Smooth muscle cell (in vitro differentiated cells): ENCODE measurements at regions not wholly inside any gene's neighbourhood (a gene's known extent, or its start where the extent isn't known, plus 50 kb on each side); places are given as distances from the start of the nearest gene placed in this dataset.
"Not testable (repeated sequence)": the region's sequence is repeated elsewhere in the genome, so short reads cannot be mapped to it uniquely, and the experiment has no call there.

Experiments used
- DNase-seq: peaks from one replicate; lab custom pipeline; 2025; ENCODE audit not compliant: unreplicated experiment; lab: John Stamatoyannopoulos, UW
- H2AFZ ChIP-seq: fragments of 200-600 bp; sonication (generic); 2 replicates; pipeline ENCODE4 v1.6.0; 2016; ENCODE audit warnings: antibody characterized with exemption, low read depth, mild to moderate bottlenecking
- H3F3A ChIP-seq: fragments of 200-600 bp; sonication (generic); 2 replicates; pipeline ENCODE4 v1.6.0; 2017; ENCODE audit warnings: antibody characterized with exemption, low read depth
- H3K27ac ChIP-seq: fragments of 200-600 bp; sonication (generic); 2 replicates; pipeline ENCODE4 v1.5.1; 2016; ENCODE audit warnings: low read depth, mild to moderate bottlenecking
- H3K27me3 ChIP-seq: fragments of 200-600 bp; sonication (generic); 2 replicates; pipeline ENCODE4 v1.6.1; 2016; ENCODE audit warnings: low read depth, mild to moderate bottlenecking
- H3K36me3 ChIP-seq: fragments of 200-600 bp; sonication (generic); 2 replicates; pipeline ENCODE4 v1.5.1; 2016; ENCODE audit warnings: low read depth
- H3K4me1 ChIP-seq: fragments of 200-600 bp; sonication (generic); 2 replicates; pipeline ENCODE4 v1.5.1; 2016; ENCODE audit warnings: low read depth
- H3K4me2 ChIP-seq: fragments of 200-600 bp; sonication (generic); 2 replicates; pipeline ENCODE4 v1.6.0; 2016; ENCODE audit warnings: mild to moderate bottlenecking
- H3K4me3 ChIP-seq: fragments of 200-600 bp; sonication (generic); 2 replicates; pipeline ENCODE4 v1.5.1; 2016; ENCODE audit warnings: mild to moderate bottlenecking
- H3K79me2 ChIP-seq: fragments of 200-600 bp; sonication (generic); 2 replicates; pipeline ENCODE4 v1.6.0; 2016; ENCODE audit warnings: low read depth, mild to moderate bottlenecking
- H3K9ac ChIP-seq: fragments of 200-600 bp; sonication (generic); 2 replicates; pipeline ENCODE4 v1.6.0; 2016; ENCODE audit warnings: low read depth
- H3K9me3 ChIP-seq: fragments of 200-600 bp; sonication (generic); replicated peaks from 2 replicates; pipeline ENCODE4 v1.5.1; 2016; ENCODE audit warnings: low read depth
- H4K20me1 ChIP-seq: fragments of 200-600 bp; sonication (generic); 2 replicates; pipeline ENCODE4 v1.6.0; 2016; ENCODE audit warnings: low read depth
- WGBS: methylation state at CpG from one replicate; pipeline ENCODE4 v1.1.7; 2016; ENCODE audit warnings: low lambda C conversion rate; 5-methylcytosine and 5-hydroxymethylcytosine counted together
- TF ChIP-seq, protein P1 (sequence below): fragments of 200-600 bp; sonication (generic); IDR thresholded peaks from 2 replicates; pipeline ENCODE4 v1.5.1; 2017; ENCODE audit warnings: borderline replicate concordance, mild to moderate bottlenecking, antibody characterized with exemption; ENCODE audit not compliant: insufficient read depth, poor library complexity, severe bottlenecking

GRCh38 chr11:134498326-134499139 is 86.5 kb upstream of the B3GAT1 start:
- no peak overlapping the region for H3K27ac ChIP-seq
- H3K4me2 ChIP-seq, result no peak overlapping the region
- no peaks in the 10 kb centered on the region for H3K4me1 ChIP-seq
- H3F3A ChIP-seq, result no peaks in the 10 kb centered on the region
- H3K9me3 ChIP-seq, result no peaks in the 10 kb centered on the region
- no peak overlapping the region for H2AFZ ChIP-seq
- no peak for DNase-seq
- H3K79me2 ChIP-seq, result no peaks in the 10 kb centered on the region
- TF ChIP-seq, protein P1, sequence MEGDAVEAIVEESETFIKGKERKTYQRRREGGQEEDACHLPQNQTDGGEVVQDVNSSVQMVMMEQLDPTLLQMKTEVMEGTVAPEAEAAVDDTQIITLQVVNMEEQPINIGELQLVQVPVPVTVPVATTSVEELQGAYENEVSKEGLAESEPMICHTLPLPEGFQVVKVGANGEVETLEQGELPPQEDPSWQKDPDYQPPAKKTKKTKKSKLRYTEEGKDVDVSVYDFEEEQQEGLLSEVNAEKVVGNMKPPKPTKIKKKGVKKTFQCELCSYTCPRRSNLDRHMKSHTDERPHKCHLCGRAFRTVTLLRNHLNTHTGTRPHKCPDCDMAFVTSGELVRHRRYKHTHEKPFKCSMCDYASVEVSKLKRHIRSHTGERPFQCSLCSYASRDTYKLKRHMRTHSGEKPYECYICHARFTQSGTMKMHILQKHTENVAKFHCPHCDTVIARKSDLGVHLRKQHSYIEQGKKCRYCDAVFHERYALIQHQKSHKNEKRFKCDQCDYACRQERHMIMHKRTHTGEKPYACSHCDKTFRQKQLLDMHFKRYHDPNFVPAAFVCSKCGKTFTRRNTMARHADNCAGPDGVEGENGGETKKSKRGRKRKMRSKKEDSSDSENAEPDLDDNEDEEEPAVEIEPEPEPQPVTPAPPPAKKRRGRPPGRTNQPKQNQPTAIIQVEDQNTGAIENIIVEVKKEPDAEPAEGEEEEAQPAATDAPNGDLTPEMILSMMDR, result no peak
- H3K36me3 ChIP-seq, result no peaks in the 10 kb centered on the region
- H4K20me1 ChIP-seq, result no peaks in the 10 kb centered on the region
- H3K27me3 ChIP-seq, result no peaks in the 10 kb centered on the region
- H3K9ac ChIP-seq, result no peak overlapping the region
- WGBS, result 90% methylated on average over 18 of the region's 19 CpGs
- H3K4me3 ChIP-seq, result no peak overlapping the region

DNA sequence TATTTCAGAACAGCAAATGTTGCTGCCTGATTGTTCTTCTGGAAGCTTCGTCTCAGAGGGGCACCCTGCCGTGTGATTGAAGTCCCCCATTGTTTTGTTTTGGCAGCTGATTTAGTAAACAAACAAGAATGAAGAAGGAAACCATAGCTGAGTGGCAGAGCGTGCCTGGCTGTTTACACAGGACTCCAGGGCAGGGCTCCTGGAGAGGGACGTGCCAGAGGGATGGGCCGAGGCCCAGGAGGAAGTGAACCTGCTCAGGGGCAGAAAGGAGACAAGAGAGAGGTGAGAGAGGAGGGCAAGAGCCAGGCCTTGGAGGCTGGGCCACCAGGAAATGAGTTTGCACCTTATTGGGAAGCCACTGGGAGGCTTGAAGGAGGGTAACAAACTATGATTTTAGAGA is 85.5 kb upstream of the B3GAT1 start:
- Histone ChIP-seq H3K9me3 (no peaks in the 10 kb centered on the region), H3K27me3 (no peaks in the 10 kb centered on the region), H3K4me2 (no peak overlapping the region), H3K9ac (no peak overlapping the region), H3K4me1 (no peaks in the 10 kb centered on the region), H3K4me3 (no peak overlapping the region), H3F3A (no peaks in the 10 kb centered on the region), H2AFZ (no peak overlapping the region), H3K79me2 (no peaks in the 10 kb centered on the region), H3K36me3 (no peaks in the 10 kb centered on the region), H4K20me1 (no peaks in the 10 kb centered on the region), H3K27ac (no peak overlapping the region)
- 56% methylated on average over 5 of the region's 5 CpGs for WGBS
- DNase-seq, result no peak
- TF ChIP-seq, protein P1, result no peak

DNA sequence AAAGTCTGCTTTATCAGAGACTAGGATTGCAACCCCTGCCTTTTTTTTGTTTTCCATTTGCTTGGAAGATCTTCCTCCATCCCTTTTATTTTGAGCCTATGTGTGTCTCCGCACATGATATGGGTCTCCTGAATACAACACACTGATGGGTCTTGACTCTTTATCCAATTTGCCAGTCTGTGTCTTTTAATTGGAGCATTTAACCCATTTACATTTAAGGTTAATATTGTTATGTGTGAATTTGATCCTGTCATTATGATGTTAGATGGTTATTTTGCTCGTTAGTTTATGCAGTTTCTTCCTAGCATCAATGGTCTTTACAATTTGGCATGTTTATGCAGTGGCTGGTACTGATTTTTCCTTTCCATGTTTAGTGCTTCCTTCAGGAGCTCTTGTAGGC is 84.0 kb upstream of the B3GAT1 start:
- not testable (repeated sequence) for H3K27ac ChIP-seq, H3K9me3 ChIP-seq

GRCh38 chr11:134494395-134494794 is 82.4 kb upstream of the B3GAT1 start:
- not testable (repeated sequence) for H3K4me3 ChIP-seq, H3K36me3 ChIP-seq, H3K4me1 ChIP-seq, H3K9me3 ChIP-seq, H3K79me2 ChIP-seq, H2AFZ ChIP-seq, H3K27ac ChIP-seq, DNase-seq, H3K9ac ChIP-seq, H3F3A ChIP-seq, H3K27me3 ChIP-seq, H4K20me1 ChIP-seq, H3K4me2 ChIP-seq
- 89% methylated on average over 2 of the region's 2 CpGs for WGBS

More for the DNA sequence above, 84.0 kb upstream of the B3GAT1 start:
- H3K4me2 ChIP-seq, H3K9ac ChIP-seq, H4K20me1 ChIP-seq, H3K79me2 ChIP-seq, H3K27me3 ChIP-seq, H3K36me3 ChIP-seq, H3K4me1 ChIP-seq, H3F3A ChIP-seq, H2AFZ ChIP-seq, H3K4me3 ChIP-seq, DNase-seq: not testable (repeated sequence)
- WGBS, result 77% methylated on average over 2 of the region's 2 CpGs

GRCh38 chr11:134492411-134492810 is 80.4 kb upstream of the B3GAT1 start:
- H3K4me2 ChIP-seq, DNase-seq, H4K20me1 ChIP-seq, H3K27ac ChIP-seq, H3F3A ChIP-seq, H3K9me3 ChIP-seq, H2AFZ ChIP-seq, H3K36me3 ChIP-seq, H3K27me3 ChIP-seq, H3K4me3 ChIP-seq, H3K79me2 ChIP-seq, H3K9ac ChIP-seq, H3K4me1 ChIP-seq: not testable (repeated sequence)
- 86% methylated on average over 2 of the region's 2 CpGs for WGBS
